ENCODE measurements at regions not wholly inside any gene's neighbourhood (a gene's known extent, or its start where the extent isn't known, plus 50 kb on each side); places are given as distances from the start of the nearest gene placed in this dataset.

DNA sequence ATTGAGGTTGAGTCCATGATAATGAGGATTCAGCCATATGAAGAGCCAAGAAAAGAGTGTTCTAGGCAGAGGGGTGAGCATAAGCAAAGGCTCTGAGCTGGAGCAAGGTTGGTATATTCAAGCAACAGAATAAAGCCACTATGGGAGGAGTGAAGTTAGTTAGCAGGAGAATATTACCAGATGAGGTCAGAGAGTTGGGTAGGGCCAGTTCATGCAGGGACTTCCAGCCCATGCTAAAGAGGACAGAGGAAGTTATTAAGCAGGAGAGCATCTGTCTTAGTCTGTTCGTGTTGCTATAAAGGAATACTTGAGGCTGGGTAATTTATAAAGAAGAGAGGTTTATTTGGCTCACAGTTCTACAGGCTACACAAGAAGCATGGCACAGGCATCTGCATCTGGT, 57.1 kb upstream of the ATG10 start:
- DNase-seq (ENCODE audit: low read depth in 3 of 3, low spot score in 1 of 3) = no peak

GRCh38 chr5:81912933-81913332, 58.9 kb upstream of the ATG10 start:
- no peak for DNase-seq (ENCODE audit: low read depth in 3 of 3, low spot score in 1 of 3)

- DNase-seq (ENCODE audit: low read depth in 3 of 3, low spot score in 1 of 3) = no peak
Measured at GRCh38 chr5:81909677-81910076, 62.1 kb upstream of the ATG10 start.

DNA sequence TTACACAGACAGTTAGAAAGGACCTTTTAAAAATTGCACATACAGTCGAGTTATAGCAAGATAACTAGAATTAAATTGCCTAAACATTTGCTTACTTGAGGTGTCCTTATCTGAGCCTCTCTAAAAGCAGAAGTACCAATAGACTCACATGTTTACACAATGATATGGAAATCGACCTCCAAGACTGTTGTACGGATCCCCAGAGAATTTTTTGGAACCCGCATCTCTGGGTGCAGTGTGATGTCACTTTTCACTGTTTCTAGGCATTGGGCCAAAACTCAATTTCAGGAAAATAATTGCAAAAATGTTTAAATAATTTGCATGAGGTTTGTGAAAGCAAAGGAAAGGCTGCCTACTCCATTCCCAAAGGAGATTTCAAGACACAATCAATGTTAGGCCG, 63.1 kb upstream of the ATG10 start:
- DNase-seq (ENCODE audit: low read depth in 3 of 3, low spot score in 1 of 3) = no peak

DNA sequence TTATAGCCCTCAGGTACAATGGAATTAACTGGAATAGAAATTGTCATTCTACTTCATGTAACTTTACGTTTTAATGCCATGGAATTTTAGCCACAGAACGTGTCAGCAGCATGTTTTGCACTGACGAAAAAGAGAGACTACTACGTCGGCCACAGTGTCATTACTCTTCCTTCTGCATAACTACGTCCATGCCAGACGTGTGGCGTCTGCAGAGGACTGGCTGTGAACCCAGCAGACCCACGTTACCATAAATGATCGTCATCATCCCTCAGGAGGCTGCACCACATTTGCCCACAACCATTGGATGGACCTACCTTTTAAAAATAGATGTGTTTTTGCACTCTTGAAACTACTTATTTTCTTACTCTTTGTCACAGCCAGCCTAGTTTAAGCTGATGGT, 63.8 kb upstream of the ATG10 start:
- DNase-seq (ENCODE audit: low read depth in 3 of 3, low spot score in 1 of 3) = no peak

- DNase-seq (ENCODE audit: low read depth in 3 of 3, low spot score in 1 of 3) = no peak
Measured at GRCh38 chr5:81907012-81907635, 64.7 kb upstream of the ATG10 start.

- DNase-seq (ENCODE audit: low read depth in 3 of 3, low spot score in 1 of 3) = no peak
Measured at GRCh38 chr5:81906086-81906485, 65.7 kb upstream of the ATG10 start.

DNA sequence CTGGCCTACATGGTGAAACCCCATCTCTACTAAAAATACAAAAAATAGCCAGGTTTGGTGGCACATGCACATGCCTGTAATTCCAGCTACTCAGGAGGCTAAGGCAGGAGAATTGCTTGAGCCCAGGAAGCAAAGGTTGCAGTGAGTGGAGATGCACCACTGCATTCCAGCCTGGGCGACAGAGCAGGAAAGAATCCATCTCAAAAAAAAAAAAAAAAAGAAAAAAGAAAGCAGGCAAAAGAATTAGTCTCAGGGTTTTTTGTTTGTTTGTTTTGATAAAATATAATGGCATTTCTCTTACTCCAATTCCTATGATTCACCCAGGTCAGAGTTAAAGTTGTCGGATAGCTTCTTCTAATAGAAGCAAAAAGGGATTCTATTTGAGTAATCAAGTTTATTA, 67.0 kb upstream of the ATG10 start:
- DNase-seq (ENCODE audit: low read depth in 3 of 3, low spot score in 1 of 3) = no peak

- no peak for DNase-seq (ENCODE audit: low read depth in 3 of 3, low spot score in 1 of 3)
Measured at GRCh38 chr5:81904166-81904565, 67.7 kb upstream of the ATG10 start.

GRCh38 chr5:81901586-81901985, 70.2 kb upstream of the ATG10 start:
- no peak for DNase-seq (ENCODE audit: low read depth in 3 of 3, low spot score in 1 of 3)

GRCh38 chr5:81899123-81899522, 72.7 kb upstream of the ATG10 start:
- DNase-seq (ENCODE audit: low read depth in 3 of 3, low spot score in 1 of 3) = no peak

- no peak for DNase-seq (ENCODE audit: low read depth in 3 of 3, low spot score in 1 of 3)
Measured at GRCh38 chr5:81898403-81898802, 73.4 kb upstream of the ATG10 start.

DNA sequence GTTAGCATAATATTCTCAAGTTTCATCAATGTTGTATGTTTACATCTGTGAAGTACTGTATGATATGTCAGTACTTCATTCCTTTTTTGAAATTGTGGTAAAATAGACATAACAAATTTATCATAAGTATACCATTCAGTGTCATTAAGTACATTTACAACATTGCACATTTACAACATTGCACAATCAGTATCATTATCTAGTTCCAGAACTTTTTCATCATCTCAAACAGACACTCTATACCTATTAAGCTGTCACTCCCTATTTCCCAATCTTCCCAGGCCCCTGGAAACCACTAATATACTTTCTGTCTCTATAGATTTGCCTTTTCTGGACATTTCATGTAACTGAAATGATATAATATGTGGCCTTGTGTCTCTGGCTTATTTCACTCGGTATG, 75.1 kb upstream of the ATG10 start:
- DNase-seq (ENCODE audit: low read depth in 3 of 3, low spot score in 1 of 3) = no peak

- no peak for DNase-seq (ENCODE audit: low read depth in 3 of 3, low spot score in 1 of 3)
Measured at GRCh38 chr5:81895307-81895706, 76.5 kb upstream of the ATG10 start.

- DNase-seq (ENCODE audit: low read depth in 3 of 3, low spot score in 1 of 3) = no peak
Measured at GRCh38 chr5:81893961-81894360, 77.9 kb upstream of the ATG10 start.

GRCh38 chr5:81884871-81885270, 87.0 kb upstream of the ATG10 start:
- no peak for DNase-seq (ENCODE audit: low read depth in 3 of 3, low spot score in 1 of 3)

DNA sequence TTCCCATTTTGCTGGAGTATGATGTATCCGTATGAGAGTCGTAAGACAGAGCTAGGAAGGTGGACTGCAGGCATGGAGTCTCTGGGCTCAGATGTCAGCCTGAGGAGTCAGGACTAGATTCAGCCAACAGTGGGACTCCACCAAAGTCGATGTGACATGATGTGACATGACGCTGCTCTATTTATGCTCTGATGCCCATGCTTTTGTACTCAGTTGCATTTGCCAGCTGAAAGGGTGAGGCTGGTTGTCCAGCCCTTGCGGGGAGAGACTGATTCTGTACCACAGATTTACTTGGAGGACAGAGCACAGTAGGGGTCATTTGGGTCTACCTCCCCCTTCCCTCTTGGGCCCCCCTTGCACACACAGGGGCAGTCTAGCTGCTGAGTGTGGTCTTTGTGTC, 88.5 kb upstream of the ATG10 start:
- DNase-seq (ENCODE audit: low read depth in 3 of 3, low spot score in 1 of 3) = no peak

GRCh38 chr5:81881595-81881994, 90.2 kb upstream of the ATG10 start:
- DNase-seq (ENCODE audit: low read depth in 3 of 3, low spot score in 1 of 3) = no peak

DNA sequence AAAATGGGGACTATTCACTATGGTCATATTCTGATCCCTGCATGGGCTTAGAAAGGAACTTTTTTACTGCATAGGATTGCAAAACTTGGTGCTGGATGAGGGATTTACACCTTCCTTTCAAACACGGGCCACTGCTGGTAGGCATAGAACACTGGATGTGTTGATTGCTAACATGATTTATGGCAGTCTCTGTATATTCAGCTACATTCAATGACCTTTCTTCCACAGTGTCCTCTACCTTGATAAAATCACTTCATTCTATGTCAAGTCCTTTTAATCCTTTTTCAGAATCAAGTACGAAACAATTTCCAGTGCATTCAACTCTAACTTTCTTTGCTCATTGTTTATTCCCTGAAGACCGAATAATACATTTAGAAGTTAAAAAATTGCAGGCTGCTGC, 91.9 kb upstream of the ATG10 start:
- DNase-seq (ENCODE audit: low read depth in 3 of 3, low spot score in 1 of 3) = no peak

- no peak for DNase-seq (ENCODE audit: low read depth in 3 of 3, low spot score in 1 of 3)
Measured at GRCh38 chr5:81878333-81878732, 93.5 kb upstream of the ATG10 start.

- DNase-seq (ENCODE audit: low read depth in 3 of 3, low spot score in 1 of 3) = no peak
Measured at GRCh38 chr5:81866994-81867393, 104.8 kb upstream of the ATG10 start.

- no peak for DNase-seq (ENCODE audit: low read depth in 3 of 3, low spot score in 1 of 3)
Measured at GRCh38 chr5:81860778-81861177, 109.9 kb upstream of the SSBP2 start.

- DNase-seq (ENCODE audit: low read depth in 3 of 3, low spot score in 1 of 3) = no peak
Measured at GRCh38 chr5:81859624-81860023, 108.7 kb upstream of the SSBP2 start.
